H1 (cell line): ENCODE measurements at regions not wholly inside any gene's neighbourhood (a gene's known extent, or its start where the extent isn't known, plus 50 kb on each side); places are given as distances from the start of the nearest gene placed in this dataset.

Source experiments
- ATF3 ChIP-seq: IDR thresholded peaks from 2 replicates; pipeline ENCODE4 v1.6.1; 2011; ENCODE audit warnings: low read depth, mild to moderate bottlenecking, low read length; ENCODE audit not compliant: insufficient read depth
- EP300 ChIP-seq, 2 experiments: IDR thresholded peaks; 1 replicate in 1 of 2; 2 replicates in 1 of 2; pipeline ENCODE4 v1.6.1; 2011 to 2012; ENCODE audit warnings: low read depth in 2 of 2, low read length in 2 of 2, mild to moderate bottlenecking in 2 of 2, borderline replicate concordance in 1 of 2, inconsistent platforms in 1 of 2, moderate library complexity in 1 of 2
- EZH2 ChIP-seq: fragments of 200-600 bp; sonication (generic); IDR thresholded peaks from 2 replicates; pipeline ENCODE4 v1.7.1; 2012; ENCODE audit warnings: low read depth, mild to moderate bottlenecking, moderate library complexity, low read length, inconsistent platforms; ENCODE audit not compliant: severe bottlenecking
- JUND ChIP-seq: IDR thresholded peaks from 2 replicates; pipeline ENCODE4 v1.6.1; 2011; ENCODE audit warnings: mild to moderate bottlenecking, improper control_type of control experiment, low read length
- KDM1A ChIP-seq: fragments of 200-600, 300-600 bp; sonication (generic); IDR thresholded peaks from 2 replicates; pipeline ENCODE4 v1.7.1; 2016; ENCODE audit warnings: mild to moderate bottlenecking, low read length, borderline replicate concordance
- MAX ChIP-seq: IDR thresholded peaks from 2 replicates; pipeline ENCODE4 v1.6.1; 2012; ENCODE audit warnings: inconsistent platforms
- POLR2A ChIP-seq, 2 experiments: IDR thresholded peaks; 1 replicate in 1 of 2; 2 replicates in 1 of 2; pipeline ENCODE4 v1.6.1; 2011; ENCODE audit warnings: low read depth in 2 of 2, low read length in 2 of 2, mild to moderate bottlenecking in 2 of 2; ENCODE audit errors: control extremely low read depth in 1 of 2
- RAD21 ChIP-seq, 2 experiments: IDR thresholded peaks in 1 of 2; conservative IDR thresholded peaks in 1 of 2; 2 replicates each; pipeline ENCODE4 v1.6.1; 2011; ENCODE audit warnings: low read depth in 2 of 2, low read length in 2 of 2, improper control_type of control experiment in 1 of 2, inconsistent platforms in 1 of 2, mild to moderate bottlenecking in 1 of 2, moderate library complexity in 1 of 2
- TAF1 ChIP-seq: IDR thresholded peaks from 2 replicates; pipeline ENCODE4 v1.6.1; 2011; ENCODE audit warnings: mild to moderate bottlenecking, low read depth, low read length
- TAF7 ChIP-seq: optimal IDR thresholded peaks from 2 replicates; pipeline ENCODE3; 2011; ENCODE audit warnings: low read depth, mild to moderate bottlenecking, inconsistent platforms, low read length, moderate library complexity, borderline replicate concordance
- TF ChIP-seq, protein P1 (sequence below), 3 experiments: IDR thresholded peaks; 1 replicate in 2 of 3; 2 replicates in 1 of 3; pipeline versions ENCODE4 v1.5.1 to v1.6.1; 2011; ENCODE audit warnings: low read length in 3 of 3, mild to moderate bottlenecking in 3 of 3, inconsistent platforms in 2 of 3, low read depth in 1 of 3, moderate library complexity in 1 of 3; ENCODE audit not compliant: insufficient read depth in 1 of 3; ENCODE audit errors: control extremely low read depth in 1 of 3
- TF ChIP-seq, protein P2 (sequence below): IDR thresholded peaks from 2 replicates; pipeline ENCODE4 v1.6.1; 2012; ENCODE audit warnings: low read length, inconsistent platforms

- TF ChIP-seq, protein P1, sequence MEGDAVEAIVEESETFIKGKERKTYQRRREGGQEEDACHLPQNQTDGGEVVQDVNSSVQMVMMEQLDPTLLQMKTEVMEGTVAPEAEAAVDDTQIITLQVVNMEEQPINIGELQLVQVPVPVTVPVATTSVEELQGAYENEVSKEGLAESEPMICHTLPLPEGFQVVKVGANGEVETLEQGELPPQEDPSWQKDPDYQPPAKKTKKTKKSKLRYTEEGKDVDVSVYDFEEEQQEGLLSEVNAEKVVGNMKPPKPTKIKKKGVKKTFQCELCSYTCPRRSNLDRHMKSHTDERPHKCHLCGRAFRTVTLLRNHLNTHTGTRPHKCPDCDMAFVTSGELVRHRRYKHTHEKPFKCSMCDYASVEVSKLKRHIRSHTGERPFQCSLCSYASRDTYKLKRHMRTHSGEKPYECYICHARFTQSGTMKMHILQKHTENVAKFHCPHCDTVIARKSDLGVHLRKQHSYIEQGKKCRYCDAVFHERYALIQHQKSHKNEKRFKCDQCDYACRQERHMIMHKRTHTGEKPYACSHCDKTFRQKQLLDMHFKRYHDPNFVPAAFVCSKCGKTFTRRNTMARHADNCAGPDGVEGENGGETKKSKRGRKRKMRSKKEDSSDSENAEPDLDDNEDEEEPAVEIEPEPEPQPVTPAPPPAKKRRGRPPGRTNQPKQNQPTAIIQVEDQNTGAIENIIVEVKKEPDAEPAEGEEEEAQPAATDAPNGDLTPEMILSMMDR (IDR thresholded peaks at IDR 0.05; ENCODE audit: control extremely low read depth in 1 of 3, insufficient read depth in 1 of 3, low read depth in 1 of 3, low read length in 3 of 3), result peak; percentile 46 to 72 (median 49)
- TF ChIP-seq MAX (no peak), TAF1 (no peak), POLR2A (IDR thresholded peaks at IDR 0.05; ENCODE audit: control extremely low read depth in 1 of 2, low read depth in 2 of 2, low read length in 2 of 2) (no peak), EP300 (IDR thresholded peaks at IDR 0.05; ENCODE audit: borderline replicate concordance in 1 of 2, low read depth in 2 of 2, low read length in 2 of 2) (no peak), KDM1A (no peak), EZH2 (no peak), JUND (no peak), RAD21 (IDR thresholded peaks at IDR 0.05 in 1 of 2, conservative IDR thresholded peaks at IDR 0.05 in 1 of 2; ENCODE audit: low read depth in 2 of 2, low read length in 2 of 2) (peak; percentile 40 to 51; a peak in 3 of 4 replicates), ATF3 (no peak), TAF7 (no peak)
- TF ChIP-seq, protein P2, sequence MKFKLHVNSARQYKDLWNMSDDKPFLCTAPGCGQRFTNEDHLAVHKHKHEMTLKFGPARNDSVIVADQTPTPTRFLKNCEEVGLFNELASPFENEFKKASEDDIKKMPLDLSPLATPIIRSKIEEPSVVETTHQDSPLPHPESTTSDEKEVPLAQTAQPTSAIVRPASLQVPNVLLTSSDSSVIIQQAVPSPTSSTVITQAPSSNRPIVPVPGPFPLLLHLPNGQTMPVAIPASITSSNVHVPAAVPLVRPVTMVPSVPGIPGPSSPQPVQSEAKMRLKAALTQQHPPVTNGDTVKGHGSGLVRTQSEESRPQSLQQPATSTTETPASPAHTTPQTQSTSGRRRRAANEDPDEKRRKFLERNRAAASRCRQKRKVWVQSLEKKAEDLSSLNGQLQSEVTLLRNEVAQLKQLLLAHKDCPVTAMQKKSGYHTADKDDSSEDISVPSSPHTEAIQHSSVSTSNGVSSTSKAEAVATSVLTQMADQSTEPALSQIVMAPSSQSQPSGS, result no peak
These were observed 176.5 kb downstream of the GBA3 start for GRCh38 chr4:22869235-22869634.
